ENCODE measurements at regions not wholly inside any gene's neighbourhood (a gene's known extent, or its start where the extent isn't known, plus 50 kb on each side); places are given as distances from the start of the nearest gene placed in this dataset.
"Not testable (repeated sequence)": the region's sequence is repeated elsewhere in the genome, so short reads cannot be mapped to it uniquely, and the experiment has no call there.

GRCh38 chr3:101913168-101913567 is 63.9 kb downstream of the NFKBIZ start:
- DNase-seq (ENCODE audit: low read depth): no peak

DNA sequence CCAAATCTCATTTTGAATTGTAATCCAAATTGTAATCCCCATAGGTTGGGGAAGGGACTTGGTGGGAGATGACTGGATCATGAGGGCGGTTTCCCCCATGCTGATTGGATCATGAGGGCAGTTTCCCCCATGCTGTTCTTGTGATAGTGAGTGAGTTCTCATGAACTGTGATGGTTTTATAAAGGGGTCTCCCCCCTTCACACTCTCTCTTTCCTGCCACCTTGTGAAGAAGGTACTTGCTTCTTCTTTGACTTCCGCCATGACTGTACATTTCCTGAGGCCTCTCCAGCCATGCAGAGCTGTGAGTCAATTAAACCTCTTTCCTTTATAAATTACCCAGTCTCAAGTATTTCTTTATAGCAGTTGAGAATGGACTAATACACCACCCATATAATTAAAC is 68.4 kb downstream of the NFKBIZ start:
- DNase-seq (ENCODE audit: low read depth): not testable (repeated sequence)

DNA sequence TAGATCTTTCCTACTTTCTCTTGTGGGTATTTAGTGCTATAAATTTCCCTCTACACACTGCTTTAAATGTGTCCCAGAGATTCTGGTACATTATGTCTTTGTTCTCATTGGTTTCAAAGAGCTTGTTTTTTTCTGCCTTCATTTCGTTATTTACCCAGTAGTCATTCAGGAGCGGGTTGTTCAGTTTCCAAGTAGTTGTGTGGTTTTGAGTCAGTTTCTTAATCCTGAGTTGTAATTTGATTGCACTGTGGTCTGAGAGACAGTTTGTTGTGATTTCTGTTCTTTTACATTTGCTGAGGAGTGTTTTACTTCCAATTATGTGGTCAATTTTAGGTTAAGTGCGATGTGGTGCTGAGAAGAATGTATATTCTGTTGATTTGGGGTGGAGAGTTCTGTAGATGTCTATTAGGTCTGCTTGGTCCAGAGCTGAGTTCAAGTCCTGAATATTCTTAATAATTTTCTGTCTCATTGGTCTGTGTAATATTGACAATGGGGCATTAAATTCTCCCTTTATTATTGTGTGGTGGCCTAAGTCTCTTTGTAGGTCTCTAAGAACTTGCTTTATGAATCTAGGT is 72.9 kb downstream of the NFKBIZ start:
- not testable (repeated sequence) for DNase-seq (ENCODE audit: low read depth)

GRCh38 chr3:101924621-101925020 is 75.3 kb downstream of the NFKBIZ start:
- DNase-seq (ENCODE audit: low read depth): not testable (repeated sequence)

DNA sequence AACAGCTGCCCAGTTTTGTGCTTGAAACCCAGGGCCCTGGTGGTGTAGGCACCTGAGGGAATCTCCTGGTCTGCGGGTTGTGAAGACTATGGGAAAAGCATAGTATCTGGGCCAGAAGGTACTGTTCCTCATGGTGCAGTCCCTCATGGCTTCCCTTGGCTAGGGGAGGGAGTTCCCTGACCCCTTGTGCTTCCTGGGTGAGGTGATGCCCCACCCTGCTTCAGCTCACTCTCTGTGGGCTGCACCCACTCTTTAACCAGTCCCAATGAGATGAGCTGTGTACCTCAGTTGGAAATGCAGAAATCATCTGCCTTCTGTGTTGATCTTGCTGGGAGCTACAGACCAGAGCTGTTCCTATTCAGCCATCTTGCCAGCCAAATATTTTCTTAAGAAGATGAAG is 75.8 kb downstream of the NFKBIZ start:
- not testable (repeated sequence) for DNase-seq (ENCODE audit: low read depth)

GRCh38 chr3:101925564-101925963 is 76.2 kb downstream of the NFKBIZ start:
- no peak for DNase-seq (ENCODE audit: low read depth)

GRCh38 chr3:101926594-101927105 is 77.3 kb downstream of the NFKBIZ start:
- no peak for DNase-seq (ENCODE audit: low read depth)

DNA sequence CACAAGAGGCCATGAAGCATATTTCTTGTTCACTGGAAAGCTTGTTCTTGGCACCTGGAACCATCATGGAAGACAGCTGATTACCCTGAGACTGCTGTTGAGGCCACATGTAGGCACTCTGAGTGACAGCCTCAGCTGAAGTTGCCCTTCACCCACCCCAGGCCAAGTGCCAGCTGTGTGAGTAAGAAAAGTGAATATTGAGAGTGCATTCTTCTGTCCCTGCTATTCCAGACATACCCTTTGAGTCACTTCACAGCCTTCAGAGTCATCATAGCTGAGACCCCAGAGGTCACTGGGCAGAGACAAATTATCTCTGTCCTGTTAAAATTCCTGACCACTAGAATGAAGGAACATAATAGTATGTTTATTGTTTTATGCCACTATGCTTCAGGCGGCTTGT is 79.6 kb downstream of the NFKBIZ start:
- no peak for DNase-seq (ENCODE audit: low read depth)

- no peak for DNase-seq (ENCODE audit: low read depth)
Measured at GRCh38 chr3:101931081-101931480, 81.8 kb downstream of the NFKBIZ start.

DNA sequence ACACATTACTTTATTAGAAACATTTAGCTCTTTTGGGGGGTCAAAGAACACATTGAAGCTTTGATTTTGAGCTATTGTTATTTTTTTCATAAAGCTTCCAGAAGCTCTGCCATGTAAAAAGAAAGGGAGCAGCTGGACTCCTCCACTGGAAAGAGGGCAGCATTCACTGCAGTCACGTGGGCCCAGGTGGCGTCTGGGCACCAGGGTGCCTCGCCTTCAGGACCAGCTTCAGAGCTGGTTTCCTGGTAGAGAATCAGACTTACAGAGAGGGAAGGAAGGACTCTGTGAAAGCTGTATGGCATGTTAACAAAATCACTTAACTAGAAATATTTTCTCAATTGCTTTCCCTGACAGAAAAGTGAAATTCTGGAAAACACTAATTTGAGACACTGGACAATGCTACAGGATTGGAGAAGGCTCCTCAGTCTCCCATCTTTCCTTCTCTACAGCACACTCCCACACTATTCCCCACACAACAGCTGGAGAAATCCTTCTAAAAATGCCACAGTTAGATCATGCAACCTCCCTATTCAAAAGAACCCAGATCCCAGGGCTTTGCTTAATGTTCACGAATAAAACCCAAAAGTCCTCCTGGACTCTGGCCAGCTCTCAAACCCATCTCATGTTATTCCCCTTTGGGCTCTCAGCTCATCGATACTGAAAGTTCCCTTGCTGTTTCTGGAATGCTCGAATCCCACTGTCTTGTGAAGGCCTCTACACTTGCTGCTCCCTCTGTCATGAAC is 83.2 kb downstream of the NFKBIZ start:
- no peak for DNase-seq (ENCODE audit: low read depth)

- no peak for DNase-seq (ENCODE audit: low read depth)
Measured at GRCh38 chr3:101936419-101937356, 87.4 kb downstream of the NFKBIZ start.

DNA sequence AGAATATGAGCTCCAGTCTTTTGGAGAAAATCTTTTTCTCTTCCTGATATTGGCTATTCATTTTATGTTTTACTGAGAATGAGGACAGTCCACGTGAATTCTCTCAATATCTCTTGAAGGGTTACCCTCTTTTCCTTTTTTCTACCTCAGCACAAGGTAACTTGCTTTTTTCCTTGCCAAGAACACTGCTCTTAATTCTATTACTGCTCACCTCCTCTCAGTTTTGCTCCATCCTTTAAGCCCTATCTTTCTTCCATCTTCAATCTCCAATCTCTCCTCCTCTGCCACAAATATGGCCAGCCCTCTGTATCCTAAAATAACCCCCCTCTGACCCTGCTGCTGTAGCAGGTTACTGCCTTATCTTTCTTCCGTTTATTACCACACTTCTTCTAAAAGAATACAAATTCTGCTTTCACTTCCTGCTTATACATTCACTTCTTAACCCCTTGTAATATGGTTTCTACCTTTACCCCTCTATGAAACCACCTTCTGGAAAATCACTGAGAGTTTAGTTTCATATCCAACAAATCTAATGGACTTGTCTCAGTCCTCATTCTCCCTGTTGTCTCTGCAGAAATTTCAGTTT is 89.0 kb downstream of the NFKBIZ start:
- DNase-seq (ENCODE audit: low read depth): no peak

DNA sequence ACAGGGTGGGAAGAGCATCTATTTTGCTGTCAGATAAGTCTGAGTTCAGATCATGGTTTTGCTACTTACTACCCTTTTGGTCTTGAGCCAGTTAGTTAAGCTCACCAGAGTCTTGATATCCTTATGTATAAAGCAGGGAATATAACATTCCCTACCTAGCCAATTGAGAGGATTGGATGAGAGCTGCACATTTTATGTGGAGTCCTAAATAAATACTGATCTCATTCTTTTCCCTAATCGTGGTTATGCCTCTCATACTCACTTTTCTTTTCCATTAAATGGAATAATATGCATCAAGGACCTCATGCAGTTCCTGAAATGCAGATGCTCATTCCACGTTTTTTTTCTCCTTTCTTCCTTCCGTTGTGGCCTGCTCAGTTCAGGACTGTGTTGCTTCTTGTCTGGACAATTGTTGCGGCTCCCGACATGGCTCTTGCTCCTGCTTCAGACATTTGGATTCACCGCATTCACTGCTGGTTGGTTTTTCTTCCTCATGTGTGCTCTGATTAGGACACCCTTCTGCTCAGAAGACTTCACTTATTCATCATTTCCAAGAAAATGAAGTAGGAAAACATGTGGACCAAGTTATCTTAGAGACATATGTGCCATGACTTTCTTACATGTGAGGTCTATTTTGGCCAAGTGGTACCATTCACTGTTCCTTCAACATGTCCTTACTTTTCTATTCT is 90.2 kb downstream of the NFKBIZ start:
- DNase-seq (ENCODE audit: low read depth): no peak

DNA sequence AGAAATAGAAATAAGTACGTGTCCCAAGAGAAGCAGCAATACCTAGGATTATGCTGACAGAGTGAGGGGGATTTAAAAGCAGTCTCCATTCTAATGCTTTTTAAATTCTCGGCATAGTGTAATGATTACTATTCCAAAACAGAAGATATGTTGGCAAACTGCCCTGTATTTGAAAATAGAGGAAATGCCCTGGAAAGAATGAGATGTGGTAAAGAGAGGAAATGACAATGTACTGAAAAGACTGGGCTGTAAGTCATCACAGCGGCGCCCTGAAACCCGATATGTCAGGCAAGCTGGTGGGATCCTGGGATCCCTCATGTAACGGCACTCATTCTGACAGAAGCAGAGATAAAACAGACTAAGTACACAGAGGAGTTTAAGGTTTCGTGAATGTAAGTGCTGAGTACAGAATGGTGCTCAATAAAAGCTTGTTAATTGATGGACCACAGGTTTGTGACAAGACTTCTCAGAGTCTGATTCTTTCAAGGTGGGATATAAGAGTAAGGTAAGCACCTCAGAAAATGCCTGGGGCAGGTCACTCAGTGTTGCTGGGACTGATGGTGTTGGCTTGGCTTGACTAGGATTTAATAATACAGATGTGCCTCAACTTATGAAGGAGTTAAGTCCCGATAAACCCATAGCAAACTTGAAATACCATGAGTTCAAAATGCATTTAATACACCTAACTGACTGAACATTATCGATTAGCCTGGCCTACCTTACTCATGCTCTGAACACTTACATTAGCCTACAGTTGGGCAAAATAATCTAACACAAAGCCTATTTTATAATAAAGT is 91.4 kb downstream of the NFKBIZ start:
- no peak for DNase-seq (ENCODE audit: low read depth)

DNA sequence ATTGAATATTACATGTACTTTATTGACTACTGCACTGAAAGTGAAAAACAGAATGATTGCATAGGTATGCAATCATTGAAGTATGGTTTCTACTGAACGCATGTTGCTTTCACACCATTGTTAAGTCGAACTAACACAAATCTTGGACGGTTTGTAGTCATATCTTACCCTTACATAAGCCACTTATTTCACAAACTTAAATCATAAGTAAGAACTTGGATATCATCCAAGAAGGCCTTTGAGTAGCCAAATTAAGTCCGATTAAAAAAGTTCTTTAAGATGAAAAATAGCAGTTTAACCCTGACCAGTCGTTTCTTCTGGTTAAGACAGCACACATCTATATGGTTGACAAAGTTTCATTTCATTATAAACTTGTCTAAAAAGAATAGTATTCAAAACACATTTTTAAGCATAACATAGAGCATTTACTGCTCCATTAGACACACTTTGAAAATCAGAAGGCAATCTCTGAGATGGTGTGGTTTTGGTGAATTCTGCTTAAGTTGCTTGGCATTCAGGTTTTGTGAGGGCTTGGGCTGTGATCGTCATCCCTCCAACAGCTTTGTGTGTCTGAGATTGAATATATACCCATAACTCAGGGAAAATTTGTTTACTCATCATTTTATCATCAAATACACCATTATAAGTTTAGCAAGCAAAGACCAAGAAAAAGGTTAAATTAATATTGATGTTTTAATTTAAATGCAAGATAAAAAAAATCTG is 92.2 kb downstream of the NFKBIZ start:
- DNase-seq (ENCODE audit: low read depth): no peak

GRCh38 chr3:101942356-101942755 is 93.0 kb downstream of the NFKBIZ start:
- no peak for DNase-seq (ENCODE audit: low read depth)

GRCh38 chr3:101943029-101943428 is 93.7 kb downstream of the NFKBIZ start:
- no peak for DNase-seq (ENCODE audit: low read depth)

DNA sequence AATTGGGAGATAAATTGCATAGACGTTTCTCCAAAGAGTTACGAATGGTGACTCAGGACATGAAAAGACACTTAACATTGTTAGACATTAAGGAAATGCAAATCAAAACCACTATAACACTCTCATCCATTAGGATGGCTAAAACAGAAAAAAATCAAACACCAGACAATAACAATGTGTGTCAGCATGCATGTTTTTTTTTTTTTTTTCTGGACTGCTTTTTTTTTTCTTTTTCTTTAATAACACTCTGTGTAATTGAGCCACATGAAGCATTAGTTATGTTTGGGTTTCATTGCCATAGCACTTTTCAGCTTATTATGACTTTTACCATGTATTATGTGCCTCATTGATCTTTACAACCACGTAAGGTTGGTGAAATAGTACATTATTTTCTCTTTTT is 95.0 kb downstream of the NFKBIZ start:
- no peak for DNase-seq (ENCODE audit: low read depth)

DNA sequence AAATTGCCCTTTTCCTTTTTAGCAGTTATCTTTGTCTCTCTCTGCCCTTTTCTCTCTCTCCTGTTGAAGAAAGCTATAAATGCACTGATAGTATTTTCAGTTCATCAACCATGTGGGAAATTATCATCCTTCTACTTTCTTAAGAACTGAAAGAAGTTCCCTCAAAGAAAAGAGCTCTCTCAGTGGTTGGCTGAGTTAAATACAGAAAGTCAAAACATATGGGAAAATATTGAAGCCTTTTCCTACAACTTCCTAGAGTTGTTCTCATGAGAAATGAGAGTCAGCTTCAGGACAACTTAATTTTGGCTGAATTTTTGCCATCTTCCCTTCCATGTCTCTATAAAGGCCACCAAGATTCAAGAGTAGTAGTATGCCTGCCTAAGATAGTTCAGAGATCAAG is 96.7 kb downstream of the NFKBIZ start:
- DNase-seq (ENCODE audit: low read depth): no peak

DNA sequence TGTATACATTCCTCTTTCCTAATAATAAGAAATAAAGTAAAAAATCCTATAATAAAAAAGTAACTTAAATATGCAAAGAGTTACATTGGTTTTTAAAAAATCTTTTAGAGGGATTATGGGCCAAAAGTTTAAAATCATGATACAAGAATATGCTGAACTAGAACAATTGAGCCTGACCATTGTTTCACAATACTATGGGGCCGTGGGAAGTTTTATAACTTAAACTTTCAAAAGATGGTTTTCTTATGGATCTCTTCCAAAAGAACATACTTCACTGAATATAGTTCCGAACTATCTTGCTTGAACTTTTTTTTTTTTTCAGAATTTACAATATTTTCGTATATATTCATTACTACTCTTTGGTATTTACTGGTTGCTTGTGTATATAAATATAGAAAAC is 97.6 kb downstream of the NFKBIZ start:
- DNase-seq (ENCODE audit: low read depth): no peak

All from T-helper 22 cell (primary cell).